Heart left ventricle (tissue), 16 donors: ENCODE measurements at regions not wholly inside any gene's neighbourhood (a gene's known extent, or its start where the extent isn't known, plus 50 kb on each side); places are given as distances from the start of the nearest gene placed in this dataset.

Experiments
- ATAC-seq, 4 donors: fragments of 200-7000 bp; cut with Tn5 transposase; one replicate each; pipeline ENCODE4 v1.9.1; 2020 to 2022; ENCODE audit warnings: moderate library complexity in 4 of 4, mild to moderate bottlenecking in 3 of 4, moderate number of reproducible peaks in 1 of 4
- DNase-seq, 5 donors: peaks; one replicate each; pipeline ENCODE4 v3.0.0-alpha.2; 2020
- H3K27ac ChIP-seq, 12 donors: fragments of 200-600 bp; sonication (generic) in 4 of 12; one replicate each; pipeline versions ENCODE4 v1.5.0 to v1.8.0; 2016 to 2022; ENCODE audit warnings: mild to moderate bottlenecking in 2 of 12
- H3K27me3 ChIP-seq, 9 donors: fragments of 200-600 bp; sonication (generic) in 2 of 9; one replicate each; pipeline versions ENCODE4 v1.5.1 to v1.8.0; 2016 to 2022; ENCODE audit warnings: mild to moderate bottlenecking in 3 of 9
- H3K36me3 ChIP-seq, 9 donors: fragments of 200-600 bp; sonication (generic) in 2 of 9; one replicate each; pipeline versions ENCODE4 v1.5.0 to v1.8.0; 2018 to 2022; ENCODE audit warnings: mild to moderate bottlenecking in 2 of 9
- H3K4me1 ChIP-seq, 12 donors: fragments of 200-600 bp; sonication (generic) in 4 of 12; one replicate each; pipeline versions ENCODE4 v1.5.0 to v1.8.0; 2016 to 2022; ENCODE audit warnings: mild to moderate bottlenecking in 3 of 12
- H3K4me3 ChIP-seq, 12 donors: fragments of 200-600 bp; sonication (generic) in 4 of 12; one replicate each; pipeline versions ENCODE4 v1.5.0 to v1.8.0; 2017 to 2022; ENCODE audit warnings: mild to moderate bottlenecking in 9 of 12, moderate library complexity in 4 of 12
- H3K9me3 ChIP-seq, 12 donors: fragments of 200-600 bp; sonication (generic) in 4 of 12; one replicate each; pipeline versions ENCODE4 v1.5.0 to v1.8.0; 2016 to 2022; ENCODE audit warnings: mild to moderate bottlenecking in 1 of 12
- POLR2A ChIP-seq, 2 donors: fragments of 450-650 bp; IDR thresholded peaks; one replicate each; pipeline ENCODE4 v1.6.1; 2017; ENCODE audit warnings: antibody characterized with exemption in 2 of 2, mild to moderate bottlenecking in 2 of 2, moderate library complexity in 2 of 2
- WGBS, 4 donors: extraction: QIAGEN DNeasy Blood & Tissue Kit in 2 of 4; methylation state at CpG; one replicate each; pipeline versions ENCODE4 v1.1.5 to v1.1.7; 2013 to 2018; 5-methylcytosine and 5-hydroxymethylcytosine counted together
- intact Hi-C, 10 donors: fragments of 100-400 bp; cut with DNase I; formaldehyde crosslinking; loops; one replicate each; pipeline versions ENCODE4 v1.11.1 to v1.14.2; 2022
- TF ChIP-seq, protein P1 (sequence below), 12 donors: fragments of 200-600 bp; sonication (generic) in 4 of 12; IDR thresholded peaks; one replicate each; pipeline versions ENCODE4 v1.5.0 to v1.8.0; 2018 to 2022; ENCODE audit warnings: antibody characterized with exemption in 12 of 12, mild to moderate bottlenecking in 5 of 12
- donor health status: ischemic (EF 13 %, LVEDD 7.1; RV severe dilation, severe dysfunction).
- donor health status: healthy with polysubstance abuse.
- donor health status: DM: no; HTN: yes; CAD: no.
- donor health status: DM: no; HTN: no; CAD: no.
- donor health status: ischemic (EF 25% LVEDD 6.9; RV normal size, moderate dysfunction).
- donor health status: ischemic (EF 25% LVEDD 5.7; RV mildly dilated, moderate dysfunction).
- donor health status: healthy.
- donor health status: DM: yes; HTN: yes; CAD: no.
- donor health status: ischemic (EF 35%, LVEDD 5.7; RV mildly dilated, moderate dysfunction).
- donor health status: nonischemic (EF 11% LVEDD 7.7; RV severe dilation, severe dysfunction).
- donor health status: DM: yes; HTN: yes; CAD: no.
- donor health status: PGD.
- donor health status: ischemic (EF 29% LVEDD 5.4; RV normal size, mild dysfunction).
- donor health status: nonischemic (EF 23%, LVEDD 6.1; RV moderate dilation, normal function).

DNA sequence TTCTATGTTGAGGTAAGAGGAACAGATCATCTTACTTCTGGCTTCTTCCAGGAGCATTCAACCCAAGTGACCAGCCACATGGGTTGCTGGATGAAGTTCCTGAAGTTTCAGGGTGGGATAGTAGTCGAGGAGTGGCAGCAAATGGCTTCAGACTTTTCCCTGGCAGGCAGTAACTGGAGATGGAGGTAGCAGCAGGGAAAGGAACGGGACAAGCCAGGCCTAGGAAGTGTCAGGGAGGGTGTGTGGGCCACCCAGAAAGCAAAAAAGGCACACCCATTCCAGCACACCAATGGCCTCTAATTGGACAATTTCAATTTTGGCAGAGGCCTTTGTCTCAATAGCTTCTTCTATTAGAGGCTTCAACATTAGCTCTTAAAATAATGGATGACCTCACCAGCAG, 498.6 kb upstream of the ATP11B start:
- no peak overlapping the region for H3K27ac ChIP-seq
- no peaks in the 10 kb centered on the region for H3K4me1 ChIP-seq
- H3K36me3 ChIP-seq = no peaks in the 10 kb centered on the region
- no peak overlapping the region for H3K4me3 ChIP-seq
- intact Hi-C loops = no loop called here
- no peak for DNase-seq
- no peak for ATAC-seq
- 43 to 64% (median 55%) methylated on average over 2 of the region's 2 CpGs for WGBS, 4 donors
- TF ChIP-seq, protein P1, sequence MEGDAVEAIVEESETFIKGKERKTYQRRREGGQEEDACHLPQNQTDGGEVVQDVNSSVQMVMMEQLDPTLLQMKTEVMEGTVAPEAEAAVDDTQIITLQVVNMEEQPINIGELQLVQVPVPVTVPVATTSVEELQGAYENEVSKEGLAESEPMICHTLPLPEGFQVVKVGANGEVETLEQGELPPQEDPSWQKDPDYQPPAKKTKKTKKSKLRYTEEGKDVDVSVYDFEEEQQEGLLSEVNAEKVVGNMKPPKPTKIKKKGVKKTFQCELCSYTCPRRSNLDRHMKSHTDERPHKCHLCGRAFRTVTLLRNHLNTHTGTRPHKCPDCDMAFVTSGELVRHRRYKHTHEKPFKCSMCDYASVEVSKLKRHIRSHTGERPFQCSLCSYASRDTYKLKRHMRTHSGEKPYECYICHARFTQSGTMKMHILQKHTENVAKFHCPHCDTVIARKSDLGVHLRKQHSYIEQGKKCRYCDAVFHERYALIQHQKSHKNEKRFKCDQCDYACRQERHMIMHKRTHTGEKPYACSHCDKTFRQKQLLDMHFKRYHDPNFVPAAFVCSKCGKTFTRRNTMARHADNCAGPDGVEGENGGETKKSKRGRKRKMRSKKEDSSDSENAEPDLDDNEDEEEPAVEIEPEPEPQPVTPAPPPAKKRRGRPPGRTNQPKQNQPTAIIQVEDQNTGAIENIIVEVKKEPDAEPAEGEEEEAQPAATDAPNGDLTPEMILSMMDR (IDR thresholded peaks at IDR 0.05) = no peak
- no peak for TF ChIP-seq POLR2A (IDR thresholded peaks at IDR 0.05)
- H3K27me3 ChIP-seq = no peaks in the 10 kb centered on the region
- H3K9me3 ChIP-seq = no peaks in the 10 kb centered on the region

DNA sequence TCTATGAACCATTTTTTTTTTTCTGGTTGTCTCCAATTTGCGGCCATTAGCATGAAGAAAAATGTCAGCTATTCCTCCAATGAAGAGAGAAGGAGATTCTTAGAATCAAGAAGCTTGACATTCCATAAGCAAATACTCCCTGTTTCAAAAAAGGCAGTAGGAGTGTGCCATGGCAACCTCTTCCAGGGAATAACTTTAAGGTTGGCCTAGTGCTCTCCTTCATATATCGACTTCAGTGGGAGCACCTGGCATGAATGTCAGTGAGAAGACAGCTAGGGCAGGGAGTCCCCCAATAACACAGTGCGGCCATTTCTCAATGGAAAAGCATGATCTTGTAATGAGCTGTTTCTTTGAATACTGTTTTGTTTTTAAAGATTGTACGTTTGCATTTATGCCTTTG, 493.0 kb upstream of the ATP11B start:
- Histone ChIP-seq H3K27me3 (no peaks in the 10 kb centered on the region), H3K4me3 (no peak overlapping the region), H3K4me1 (no peaks in the 10 kb centered on the region), H3K36me3 (no peaks in the 10 kb centered on the region), H3K27ac (no peak overlapping the region), H3K9me3 (no peaks in the 10 kb centered on the region)
- DNase-seq (no peak), ATAC-seq (no peak)
- intact Hi-C loops = no loop called here
- WGBS, 4 donors = 76 to 86% (median 82%) methylated on average over 4 of the region's 4 CpGs
- no peak for TF ChIP-seq POLR2A (IDR thresholded peaks at IDR 0.05)
- TF ChIP-seq, protein P1 (IDR thresholded peaks at IDR 0.05) = no peak

DNA sequence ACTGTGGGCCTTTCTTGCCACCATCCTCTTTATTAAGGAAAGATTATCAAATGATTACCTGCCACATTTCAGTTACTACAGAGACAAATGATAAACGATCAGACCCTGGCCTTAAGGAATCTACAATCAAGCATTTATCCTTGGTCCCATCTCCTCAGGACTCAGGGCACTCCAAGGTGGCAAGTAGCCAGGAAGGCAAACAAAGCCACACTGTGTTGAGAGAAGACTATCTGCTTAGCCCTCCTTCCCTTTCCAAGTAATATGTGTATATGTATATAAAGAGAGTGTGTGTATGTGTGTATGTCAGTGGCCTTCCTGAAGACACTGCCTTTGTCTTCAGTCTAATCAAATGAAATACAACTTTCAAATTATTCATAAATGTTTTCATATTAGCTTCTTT, 490.1 kb upstream of the ATP11B start:
- DNase-seq (no peak), ATAC-seq (no peak)
- 38 to 54% (median 44%) methylated on average over 1 of the region's 1 CpG for WGBS, 4 donors
- H3K27ac ChIP-seq = no peak overlapping the region
- no peaks in the 10 kb centered on the region for H3K9me3 ChIP-seq
- no peak for TF ChIP-seq POLR2A (IDR thresholded peaks at IDR 0.05)
- TF ChIP-seq, protein P1 (IDR thresholded peaks at IDR 0.05) = no peak
- H3K27me3 ChIP-seq = no peaks in the 10 kb centered on the region
- intact Hi-C loops = no loop called here
- H3K36me3 ChIP-seq = no peaks in the 10 kb centered on the region
- no peaks in the 10 kb centered on the region for H3K4me1 ChIP-seq
- no peak overlapping the region for H3K4me3 ChIP-seq

DNA sequence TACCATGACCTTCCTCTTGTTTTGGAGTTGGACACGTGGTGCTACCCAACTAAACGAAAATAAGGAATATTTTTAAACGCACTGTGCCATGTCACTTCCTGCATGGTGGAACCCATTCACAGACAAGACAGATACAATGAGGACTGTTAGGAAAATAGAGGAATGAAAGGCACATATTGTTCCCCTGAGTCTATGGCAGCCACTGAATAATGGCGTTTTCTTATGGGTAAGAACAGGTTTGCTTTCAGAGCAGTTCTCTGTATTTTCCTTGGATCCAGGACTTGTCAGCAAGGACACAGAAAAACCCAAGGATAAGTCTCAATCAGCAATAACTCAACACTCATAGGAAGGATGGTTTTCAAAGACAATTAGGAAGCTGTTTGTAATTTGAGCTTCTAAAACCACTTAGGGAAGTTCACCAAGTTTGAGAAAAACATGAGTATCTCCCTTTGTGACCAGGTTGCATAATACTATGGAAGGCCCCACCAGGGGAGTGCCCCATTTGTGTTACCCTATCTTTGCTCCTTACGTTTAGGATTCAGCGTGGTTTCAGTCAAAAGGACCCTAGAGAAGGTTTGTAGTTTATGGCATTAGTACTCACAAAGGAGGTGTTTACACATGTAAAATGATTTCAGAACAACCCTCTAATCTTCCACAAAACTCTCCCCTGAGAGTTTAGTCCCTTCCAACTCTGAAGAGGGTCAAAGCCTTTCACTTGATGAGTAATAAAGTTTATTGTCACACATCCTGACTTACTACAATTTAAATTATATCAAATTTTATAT, 487.2 kb upstream of the ATP11B start:
- no peaks in the 10 kb centered on the region for H3K27me3 ChIP-seq
- no peaks in the 10 kb centered on the region for H3K36me3 ChIP-seq
- intact Hi-C loops = no loop called here
- H3K4me1 ChIP-seq = no peaks in the 10 kb centered on the region
- no peak overlapping the region for H3K4me3 ChIP-seq
- no peaks in the 10 kb centered on the region for H3K9me3 ChIP-seq
- WGBS, 4 donors = 74 to 80% (median 77%) methylated on average over 6 of the region's 6 CpGs
- no peak for TF ChIP-seq POLR2A (IDR thresholded peaks at IDR 0.05)
- TF ChIP-seq, protein P1 (IDR thresholded peaks at IDR 0.05) = no peak
- no peak overlapping the region for H3K27ac ChIP-seq
- no peak for DNase-seq
- no peak for ATAC-seq
